BE2C (cell line): ENCODE measurements at regions not wholly inside any gene's neighbourhood (a gene's known extent, or its start where the extent isn't known, plus 50 kb on each side); places are given as distances from the start of the nearest gene placed in this dataset.

ENCODE experiments used
- DNase-seq: peaks from one replicate; pipeline ENCODE4 v3.0.0-alpha.2; 2020
- H3K27me3 ChIP-seq: fragments of 250-450 bp; sonication (Bioruptor Pico); 2 replicates; pipeline ENCODE4 v1.5.1; 2020; ENCODE audit warnings: mild to moderate bottlenecking
- H3K36me3 ChIP-seq: fragments of 250-450 bp; sonication (Bioruptor Pico); 2 replicates; pipeline ENCODE4 v1.5.1; 2020; ENCODE audit warnings: mild to moderate bottlenecking
- H3K4me1 ChIP-seq: fragments of 250-450 bp; sonication (Bioruptor Pico); 2 replicates; pipeline ENCODE4 v1.5.1; 2020
- H3K4me3 ChIP-seq: 2 replicates; pipeline ENCODE4 v1.5.1; 2011; ENCODE audit warnings: low read depth, low read length
- H3K9me3 ChIP-seq: fragments of 250-450 bp; sonication (Bioruptor Pico); 2 replicates; pipeline ENCODE4 v1.5.1; 2020
- CTCF ChIP-seq: IDR thresholded peaks from 2 replicates; pipeline ENCODE4 v1.5.1; 2012; ENCODE audit warnings: mild to moderate bottlenecking, low read depth, low read length

- TF ChIP-seq CTCF = no peak
- no peak for DNase-seq
- no peak overlapping the region for H3K4me3 ChIP-seq
Observed at GRCh38 chr7:115128154-115128553, 206.3 kb downstream of the MDFIC start.

GRCh38 chr7:115127399-115128021, 205.6 kb downstream of the MDFIC start:
- Histone ChIP-seq H3K4me1 (no peaks in the 10 kb centered on the region), H3K27me3 (no peaks in the 10 kb centered on the region), H3K9me3 (no peaks in the 10 kb centered on the region; the same call in none of the 2 replicates), H3K4me3 (no peak overlapping the region), H3K36me3 (no peaks in the 10 kb centered on the region)
- DNase-seq = no peak
- TF ChIP-seq CTCF = no peak

More at GRCh38 chr7:115128154-115128553, 206.3 kb downstream of the MDFIC start:
- no peaks in the 10 kb centered on the region; the same call in 1 of the 2 replicates for H3K9me3 ChIP-seq
- H3K4me1 ChIP-seq = no peaks in the 10 kb centered on the region
- no peaks in the 10 kb centered on the region for H3K36me3 ChIP-seq
- no peaks in the 10 kb centered on the region for H3K27me3 ChIP-seq

DNA sequence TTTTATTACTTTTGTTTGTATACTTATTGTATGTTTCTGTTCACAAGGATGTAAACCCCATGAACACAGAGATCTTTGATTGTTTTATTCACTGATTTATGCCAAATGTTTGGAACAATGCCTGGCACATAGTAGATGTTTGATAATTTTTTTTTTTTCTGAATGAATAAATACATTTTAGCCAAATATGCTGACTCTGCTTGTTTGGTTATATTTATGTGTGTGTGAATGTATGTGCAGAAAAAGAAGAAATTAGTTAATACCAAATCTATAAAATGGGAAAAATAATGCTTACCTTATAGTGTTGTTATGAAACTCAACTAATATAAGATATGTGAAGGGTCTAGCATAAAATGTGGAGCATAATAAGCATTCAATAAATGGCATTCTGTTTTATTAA, 203.9 kb downstream of the MDFIC start:
- Histone ChIP-seq H3K4me1 (no peaks in the 10 kb centered on the region), H3K9me3 (no peaks in the 10 kb centered on the region; the same call in none of the 2 replicates), H3K27me3 (no peaks in the 10 kb centered on the region), H3K36me3 (no peaks in the 10 kb centered on the region), H3K4me3 (no peak overlapping the region)
- TF ChIP-seq CTCF = no peak
- DNase-seq = no peak

DNA sequence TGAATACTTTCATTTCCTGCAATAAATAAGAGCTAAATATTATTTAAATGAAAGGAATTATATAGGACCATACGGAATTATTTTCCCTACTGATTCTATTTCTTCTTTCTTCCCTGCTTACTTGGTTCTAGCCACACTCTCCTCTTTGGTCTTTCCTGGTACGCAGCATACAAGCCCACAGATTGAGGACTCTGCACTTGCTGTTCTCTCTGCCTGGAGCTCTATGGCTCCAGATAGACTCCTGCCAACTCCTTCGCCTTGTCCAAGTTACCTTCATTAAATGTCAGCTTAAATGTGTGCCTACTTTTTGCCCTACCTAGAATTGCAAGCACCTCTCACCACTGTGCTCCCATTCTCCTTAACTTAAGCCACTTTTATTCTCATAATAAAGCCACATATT, 203.4 kb downstream of the MDFIC start:
- TF ChIP-seq CTCF = no peak
- DNase-seq = no peak
- H3K27me3 ChIP-seq = no peaks in the 10 kb centered on the region
- no peaks in the 10 kb centered on the region for H3K36me3 ChIP-seq
- H3K4me3 ChIP-seq = no peak overlapping the region
- H3K9me3 ChIP-seq = no peaks in the 10 kb centered on the region; the same call in none of the 2 replicates
- no peaks in the 10 kb centered on the region for H3K4me1 ChIP-seq

- Histone ChIP-seq H3K4me3 (no peak overlapping the region), H3K27me3 (no peaks in the 10 kb centered on the region), H3K9me3 (no peaks in the 10 kb centered on the region; the same call in none of the 2 replicates), H3K4me1 (no peaks in the 10 kb centered on the region), H3K36me3 (no peaks in the 10 kb centered on the region)
- TF ChIP-seq CTCF = no peak
- no peak for DNase-seq
Observed at GRCh38 chr7:115124409-115124939, 202.6 kb downstream of the MDFIC start.

- TF ChIP-seq CTCF = no peak
- Histone ChIP-seq H3K4me1 (no peaks in the 10 kb centered on the region), H3K27me3 (no peaks in the 10 kb centered on the region)
Observed at GRCh38 chr7:115123441-115123840, 201.5 kb downstream of the MDFIC start.

More at GRCh38 chr7:115123441-115123840, 201.5 kb downstream of the MDFIC start:
- Histone ChIP-seq H3K4me3 (no peak overlapping the region), H3K36me3 (no peaks in the 10 kb centered on the region), H3K9me3 (no peaks in the 10 kb centered on the region; the same call in none of the 2 replicates)
- DNase-seq = no peak
